GM19463 (cell line): ENCODE measurements at regions not wholly inside any gene's neighbourhood (a gene's known extent, or its start where the extent isn't known, plus 50 kb on each side); places are given as distances from the start of the nearest gene placed in this dataset.
"Not testable (repeated sequence)": the region's sequence is repeated elsewhere in the genome, so short reads cannot be mapped to it uniquely, and the experiment has no call there.

ENCODE experiments used
- ATAC-seq: cut with Tn5 transposase; IDR thresholded peaks from one replicate; pipeline ENCODE4 v1.9.1; 2021; ENCODE audit warnings: mild to moderate bottlenecking, moderate library complexity; ENCODE audit not compliant: unreplicated experiment

- no peak for ATAC-seq
Measured at GRCh38 chr3:6062261-6063187, 798.4 kb upstream of the GRM7 start.

DNA sequence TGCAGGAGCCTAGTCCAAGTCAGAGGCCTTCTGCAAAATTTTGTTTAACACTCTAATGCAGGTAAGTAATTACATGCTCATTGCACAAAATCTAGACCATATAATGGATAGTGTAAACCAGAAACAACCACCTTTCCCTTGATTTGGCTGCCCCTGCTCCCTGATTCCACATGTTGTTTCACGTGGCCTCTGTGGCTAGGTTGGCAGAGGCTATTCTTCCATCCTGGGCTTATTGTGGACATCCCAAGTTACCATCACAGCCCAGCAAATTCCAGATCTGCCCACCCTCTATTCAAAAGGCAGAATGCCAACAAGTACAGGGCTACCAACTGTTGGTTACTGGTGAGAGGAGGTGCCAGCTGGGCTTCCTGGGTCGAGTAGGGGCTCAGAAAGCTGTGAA lies 794.5 kb upstream of the GRM7 start:
- ATAC-seq, result no peak

GRCh38 chr3:6066868-6067578 lies 793.9 kb upstream of the GRM7 start:
- not testable (repeated sequence) for ATAC-seq

GRCh38 chr3:6074952-6075351 lies 786.0 kb upstream of the GRM7 start:
- no peak for ATAC-seq

DNA sequence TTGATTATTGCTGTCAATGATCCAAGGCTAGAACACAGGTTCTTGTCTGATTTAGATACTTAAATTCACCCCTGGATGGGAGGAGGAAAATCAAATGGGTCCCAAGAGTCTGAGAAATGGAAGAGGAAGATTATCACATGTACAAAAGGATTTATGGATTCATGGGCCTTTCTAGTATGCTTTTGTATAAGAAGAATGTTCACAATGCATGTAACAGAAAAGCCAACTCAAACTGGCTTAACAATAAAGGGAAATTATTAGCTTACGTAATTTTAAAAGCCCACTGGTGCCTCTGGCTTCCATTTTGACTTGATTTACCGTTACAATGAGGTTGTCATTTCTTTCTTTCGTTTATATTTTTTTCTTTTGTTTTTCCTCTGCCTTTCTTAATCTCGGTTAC lies 782.5 kb upstream of the GRM7 start:
- no peak for ATAC-seq

DNA sequence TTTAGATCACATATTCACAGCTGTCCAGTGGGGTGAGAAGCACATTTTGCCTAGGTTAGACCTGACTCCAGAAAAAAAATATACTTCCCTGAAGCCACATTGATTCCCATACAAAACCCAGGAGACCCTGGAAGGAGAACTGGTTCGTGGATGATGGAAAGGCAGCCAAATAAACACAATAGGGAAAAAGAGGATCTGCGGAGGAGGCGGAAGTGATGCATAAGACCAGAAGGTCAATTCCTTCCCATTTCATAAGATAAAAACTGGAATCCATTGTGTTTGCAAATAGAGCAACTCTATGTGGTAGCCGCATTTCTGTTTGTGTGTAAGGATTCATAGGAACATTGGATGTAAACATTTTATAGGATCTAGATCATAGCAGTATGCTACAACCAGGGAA lies 781.9 kb upstream of the GRM7 start:
- no peak for ATAC-seq

DNA sequence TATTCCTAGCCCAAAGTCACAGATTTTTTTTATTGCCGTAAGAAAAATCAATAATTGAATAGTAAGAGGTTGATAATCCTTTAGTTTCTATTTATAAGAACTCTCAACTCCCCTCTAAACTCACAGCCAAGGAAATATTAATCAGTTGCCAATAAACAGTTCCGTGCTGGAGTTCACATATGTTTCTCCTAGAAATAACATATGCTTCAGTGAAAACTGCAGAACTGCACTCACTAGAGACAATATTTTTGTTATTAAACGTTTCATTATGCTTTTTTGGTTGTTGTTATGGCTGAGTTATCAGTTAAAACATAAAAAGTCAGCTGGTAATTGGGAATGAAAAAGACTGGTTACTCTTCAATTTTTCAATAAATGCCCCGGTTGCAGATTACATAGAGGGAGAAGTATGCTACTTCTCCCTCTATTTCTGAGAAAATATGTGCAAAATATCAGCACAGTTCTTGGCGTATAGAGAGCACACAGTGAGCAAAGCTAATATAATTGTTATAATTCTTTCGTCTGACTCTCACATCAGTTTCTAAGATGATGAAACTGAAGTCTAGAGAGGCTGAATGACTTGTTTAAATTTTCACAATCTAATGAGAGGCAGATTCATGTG lies 781.2 kb upstream of the GRM7 start:
- no peak for ATAC-seq

GRCh38 chr3:6088433-6088832 lies 772.5 kb upstream of the GRM7 start:
- no peak for ATAC-seq

GRCh38 chr3:6089780-6090179 lies 771.1 kb upstream of the GRM7 start:
- no peak for ATAC-seq

- ATAC-seq, result no peak
Measured at GRCh38 chr3:6091262-6091661, 769.7 kb upstream of the GRM7 start.

DNA sequence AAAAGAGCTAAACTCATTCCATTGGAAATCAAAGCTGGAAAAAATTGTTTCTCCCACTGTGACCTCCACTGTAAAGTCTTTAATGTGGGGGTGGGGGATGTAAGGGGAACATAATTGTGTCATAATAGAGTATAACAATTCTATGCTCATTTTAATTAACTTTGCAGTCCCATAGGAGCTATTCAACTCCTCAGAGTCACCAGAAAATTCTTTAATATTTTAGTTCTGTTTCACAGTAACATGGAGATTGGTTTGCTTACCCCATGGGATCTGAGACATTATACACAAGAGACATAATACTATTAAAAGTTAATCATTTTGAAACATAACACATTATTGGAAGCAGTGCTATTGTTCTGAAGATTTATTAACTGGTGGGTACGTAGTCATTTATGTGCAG lies 765.9 kb upstream of the GRM7 start:
- no peak for ATAC-seq

- ATAC-seq, result no peak
Measured at GRCh38 chr3:6097021-6097420, 763.9 kb upstream of the GRM7 start.

DNA sequence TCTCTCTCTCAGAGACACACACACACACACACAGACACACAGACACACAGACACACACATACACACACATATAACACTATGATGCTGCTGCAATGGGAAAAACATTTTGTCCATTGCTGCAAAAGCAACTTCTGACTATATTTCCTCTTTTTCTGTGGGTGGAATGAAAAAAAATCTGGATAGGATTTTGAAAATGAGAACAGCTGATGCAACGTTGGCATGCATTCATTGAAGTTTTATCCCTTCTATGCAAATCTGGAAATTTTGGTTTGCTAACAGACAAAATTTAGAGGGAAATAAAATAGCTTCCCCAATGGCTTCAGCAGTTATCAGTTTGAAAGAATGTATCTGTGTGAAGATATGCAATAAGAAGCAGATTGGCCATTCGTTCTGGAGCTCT lies 763.4 kb upstream of the GRM7 start:
- ATAC-seq, result no peak

GRCh38 chr3:6098516-6099157 lies 762.3 kb upstream of the GRM7 start:
- no peak for ATAC-seq

- ATAC-seq, result no peak
Measured at GRCh38 chr3:6099458-6100075, 761.3 kb upstream of the GRM7 start.

DNA sequence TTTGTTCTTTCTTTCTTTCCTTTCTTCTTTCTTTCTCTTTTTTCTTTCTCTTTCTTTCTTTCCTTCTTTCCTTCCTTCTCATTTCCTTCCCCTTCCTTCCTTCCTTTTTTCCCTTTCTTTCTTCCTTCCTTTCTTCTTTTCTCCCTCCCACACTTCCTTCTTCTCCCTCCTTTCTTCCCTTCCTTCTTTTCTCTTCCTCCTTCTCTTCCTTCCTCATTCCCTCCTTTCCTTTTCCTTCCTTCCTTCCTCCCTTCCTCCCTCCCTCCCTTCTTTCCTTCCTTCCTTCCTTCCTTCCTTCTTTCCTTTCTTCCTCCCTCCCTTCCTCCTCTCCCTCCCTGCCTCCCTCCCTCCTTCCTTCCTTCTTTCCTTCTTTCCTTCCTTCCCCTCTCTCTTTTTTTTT lies 755.7 kb upstream of the GRM7 start:
- no peak for ATAC-seq

DNA sequence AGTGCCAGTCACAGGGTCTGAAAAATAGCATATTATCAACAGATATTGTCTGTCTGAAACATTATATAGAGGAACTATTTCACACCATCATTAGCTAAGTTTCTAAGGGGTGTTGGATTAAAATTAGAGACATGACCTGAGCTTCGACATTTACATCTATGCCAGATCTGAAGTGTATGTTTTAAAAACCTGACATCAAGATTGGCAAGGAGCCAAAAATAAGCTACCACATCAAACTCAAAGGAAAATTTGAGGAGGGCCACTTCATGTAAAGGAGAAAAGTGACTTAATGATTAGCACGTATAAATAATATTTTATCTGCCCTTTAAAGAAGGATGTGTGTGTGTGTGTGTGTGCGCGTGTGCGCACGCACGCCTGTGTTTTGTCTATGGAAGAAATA lies 752.0 kb upstream of the GRM7 start:
- ATAC-seq, result no peak

- ATAC-seq, result no peak
Measured at GRCh38 chr3:6110451-6110850, 750.5 kb upstream of the GRM7 start.

GRCh38 chr3:6112546-6112945 lies 748.4 kb upstream of the GRM7 start:
- no peak for ATAC-seq

DNA sequence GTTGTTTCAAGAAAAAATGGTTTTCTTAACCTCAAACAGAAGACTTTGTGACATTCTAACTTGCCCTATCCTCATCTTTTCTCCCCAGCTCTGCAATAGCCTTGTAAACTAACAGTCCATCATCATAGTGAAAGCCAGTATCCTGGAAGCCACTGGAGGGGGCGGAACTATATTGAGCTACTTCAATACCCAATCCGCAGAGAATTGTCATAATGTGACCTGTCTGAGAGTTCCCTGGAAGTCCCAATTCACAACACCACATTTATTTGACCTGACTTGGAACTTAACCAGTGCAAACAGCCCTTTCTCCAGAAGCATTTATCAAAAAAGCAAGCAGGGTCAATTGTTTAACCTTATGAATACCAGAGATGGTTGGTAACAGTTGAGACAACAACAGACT lies 747.6 kb upstream of the GRM7 start:
- no peak for ATAC-seq

DNA sequence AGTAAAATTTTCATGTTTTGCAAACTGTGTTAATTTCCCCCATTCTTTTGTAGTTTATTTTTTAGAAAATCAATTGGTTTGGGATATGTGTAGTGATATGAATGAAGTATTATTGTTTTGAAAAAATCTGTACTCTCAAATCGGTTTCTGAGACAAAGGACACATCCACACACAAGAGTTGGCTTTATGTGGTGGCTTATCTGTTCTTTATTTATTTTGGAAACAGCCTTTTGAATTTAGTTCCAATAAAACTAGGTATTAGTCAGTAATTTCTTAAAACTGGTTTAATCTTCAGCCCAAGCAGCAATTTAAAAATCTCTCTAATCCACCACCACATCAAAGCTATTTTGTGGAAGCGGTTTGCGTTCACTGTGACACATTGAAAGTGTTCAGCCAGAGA lies 741.5 kb upstream of the GRM7 start:
- no peak for ATAC-seq
